A549 (cell line): ENCODE measurements at regions not wholly inside any gene's neighbourhood (a gene's known extent, or its start where the extent isn't known, plus 50 kb on each side); places are given as distances from the start of the nearest gene placed in this dataset.
"Not testable (repeated sequence)": the region's sequence is repeated elsewhere in the genome, so short reads cannot be mapped to it uniquely, and the experiment has no call there.

Source experiments
- ATAC-seq, 2 experiments: fragments of 200-7000 bp in 1 of 2; fragments of >200 bp in 1 of 2; cut with Nextera tagmentation in 1 of 2; cut with Tn5 transposase in 1 of 2; 3 replicates each; pipeline versions ENCODE4 v1.8.0 to v1.9.1; 2018 to 2020; ENCODE audit warnings: mild to moderate bottlenecking in 1 of 2, moderate library complexity in 1 of 2
- CTCF ChIA-PET: fragments of 300-600 bp; sonication (Branson Sonifier 250); formaldehyde crosslinking; extraction: SDS; loops from one replicate; lab custom pipeline; 2021; ENCODE audit warnings: antibody characterized with exemption, inconsistent platforms; lab: Yijun Ruan, JAX
- POLR2A ChIA-PET: fragments of 350-600 bp; formaldehyde crosslinking; extraction: SDS; loops from one replicate; lab custom pipeline; 2021; ENCODE audit warnings: antibody characterized with exemption, inconsistent platforms; lab: Yijun Ruan, JAX
- DNase-seq, 2 experiments: peaks; one replicate each; pipeline versions ENCODE4 v3.0.0 to v3.0.0-alpha.2; 2011 to 2016; ENCODE audit warnings: low read depth in 1 of 2, low spot score in 1 of 2
- FAIRE-seq: peaks from 2 replicates; lab custom pipeline; 2011; peaks lifted over from hg19 to GRCh38; lab: Jason Lieb, UNC
- H3K27ac ChIP-seq, 2 experiments: fragments of >200 bp; sonication (Bioruptor Twin); formaldehyde crosslinking; 3 replicates each; pipeline ENCODE4 v1.5.1; 2016 to 2017
- H3K4me1 ChIP-seq: fragments of >200 bp; sonication (Bioruptor Twin); formaldehyde crosslinking; 3 replicates; pipeline ENCODE4 v1.6.1; 2016
- H3K4me2 ChIP-seq: fragments of >200 bp; sonication (Bioruptor Twin); formaldehyde crosslinking; 3 replicates; pipeline ENCODE4 v1.6.1; 2016
- H3K4me3 ChIP-seq: fragments of >200 bp; sonication (Bioruptor Twin); formaldehyde crosslinking; 3 replicates; pipeline ENCODE4 v1.5.1; 2016
- H3K9me3 ChIP-seq: fragments of >200 bp; sonication (Bioruptor Twin); formaldehyde crosslinking; 3 replicates; pipeline ENCODE4 v1.6.1; 2016
- CEBPB ChIP-seq, 2 experiments: fragments of >200 bp in 1 of 2; sonication (Bioruptor Twin) in 1 of 2; formaldehyde crosslinking in 1 of 2; IDR thresholded peaks; 2 replicates each; pipeline ENCODE4 v1.6.1; 2012 to 2016
- CHD2 ChIP-seq: fragments of 150-350 bp; IDR thresholded peaks from 2 replicates; pipeline ENCODE4 v1.6.1; 2014; ENCODE audit warnings: low read length; ENCODE audit not compliant: partially characterized antibody
- CHD4 ChIP-seq: fragments of 200-600 bp; sonication (generic); IDR thresholded peaks from 2 replicates; pipeline ENCODE4 v1.6.1; 2016; ENCODE audit warnings: antibody characterized with exemption, mild to moderate bottlenecking, borderline replicate concordance
- E2F6 ChIP-seq: IDR thresholded peaks from 2 replicates; pipeline ENCODE4 v1.6.1; 2012; ENCODE audit warnings: low read depth, borderline replicate concordance
- EP300 ChIP-seq, 2 experiments: fragments of >200 bp; sonication (Bioruptor Twin); formaldehyde crosslinking; IDR thresholded peaks; 2 replicates in 1 of 2; 3 replicates in 1 of 2; pipeline ENCODE4 v1.6.1; 2016 to 2017
- FOXS1 ChIP-seq: fragments of 250-450 bp; sonication (Bioruptor Pico); IDR thresholded peaks from 2 replicates; pipeline ENCODE4 v1.5.0; 2020; ENCODE audit warnings: mild to moderate bottlenecking, moderate library complexity
- GATA3 ChIP-seq: IDR thresholded peaks from 2 replicates; pipeline ENCODE4 v1.6.1; 2012; ENCODE audit warnings: borderline replicate concordance
- HEYL ChIP-seq: fragments of 250-450 bp; sonication (Bioruptor Pico); IDR thresholded peaks from 2 replicates; pipeline ENCODE4 v1.8.0; 2021; ENCODE audit warnings: mild to moderate bottlenecking, moderate library complexity
- MAFK ChIP-seq: fragments of 450-650 bp; IDR thresholded peaks from 2 replicates; pipeline ENCODE4 v1.6.1; 2014; ENCODE audit not compliant: partially characterized antibody
- MAZ ChIP-seq: fragments of 150-350 bp; IDR thresholded peaks from 2 replicates; pipeline ENCODE4 v1.6.1; 2014; ENCODE audit warnings: antibody characterized with exemption, low read depth, low read length, borderline replicate concordance
- NFE2L2 ChIP-seq: fragments of 150-350 bp; conservative IDR thresholded peaks from 2 replicates; pipeline ENCODE4 v1.6.1; 2014; ENCODE audit warnings: low read length
- PBX3 ChIP-seq: IDR thresholded peaks from 2 replicates; pipeline ENCODE4 v1.6.1; 2012
- PHF8 ChIP-seq: fragments of 200-600 bp; sonication (generic); IDR thresholded peaks from 2 replicates; pipeline ENCODE4 v1.6.1; 2016; ENCODE audit warnings: low read depth, mild to moderate bottlenecking, antibody characterized with exemption, moderate library complexity, borderline replicate concordance
- RAD21 ChIP-seq, 2 experiments: fragments of >200 bp in 1 of 2; sonication (Bioruptor Twin) in 1 of 2; formaldehyde crosslinking in 1 of 2; IDR thresholded peaks in 1 of 2; conservative IDR thresholded peaks in 1 of 2; 2 replicates in 1 of 2; 3 replicates in 1 of 2; pipeline ENCODE4 v1.6.1; 2012 to 2018; ENCODE audit warnings: inconsistent platforms in 1 of 2
- RCOR1 ChIP-seq: fragments of 150-350 bp; IDR thresholded peaks from 2 replicates; pipeline ENCODE4 v1.6.1; 2014; ENCODE audit warnings: antibody characterized with exemption, low read length, low read depth
- RFX5 ChIP-seq: fragments of 450-650 bp; IDR thresholded peaks from 2 replicates; pipeline ENCODE4 v1.7.1; 2014; ENCODE audit warnings: antibody characterized with exemption, mild to moderate bottlenecking, moderate library complexity
- TFCP2L1 ChIP-seq: fragments of 250-450 bp; sonication (Bioruptor Pico); IDR thresholded peaks from 2 replicates; pipeline ENCODE4 v1.5.0; 2021; ENCODE audit warnings: mild to moderate bottlenecking
- ZC3H11A ChIP-seq: fragments of 450-650 bp; IDR thresholded peaks from 2 replicates; pipeline ENCODE4 v1.6.1; 2014; ENCODE audit warnings: antibody characterized with exemption, mild to moderate bottlenecking
- ZFP36 ChIP-seq: fragments of 450-650 bp; IDR thresholded peaks from 2 replicates; pipeline ENCODE4 v1.6.1; 2014; ENCODE audit warnings: borderline replicate concordance; ENCODE audit not compliant: partially characterized antibody
- WGBS: methylation state at CpG from one replicate; pipeline ENCODE4 v1.1.6; 2017; ENCODE audit errors: missing lambda C conversion rate; 5-methylcytosine and 5-hydroxymethylcytosine counted together
- TF ChIP-seq, protein P1 (sequence below): fragments of 200-600 bp; sonication (generic); IDR thresholded peaks from 2 replicates; pipeline ENCODE4 v1.6.1; 2016; ENCODE audit warnings: antibody characterized with exemption, mild to moderate bottlenecking, moderate library complexity
- TF ChIP-seq, protein P2 (sequence below): fragments of 250-450 bp; sonication (Bioruptor Pico); IDR thresholded peaks from 2 replicates; pipeline ENCODE4 v1.5.0; 2021; ENCODE audit warnings: mild to moderate bottlenecking, moderate library complexity, borderline replicate concordance

DNA sequence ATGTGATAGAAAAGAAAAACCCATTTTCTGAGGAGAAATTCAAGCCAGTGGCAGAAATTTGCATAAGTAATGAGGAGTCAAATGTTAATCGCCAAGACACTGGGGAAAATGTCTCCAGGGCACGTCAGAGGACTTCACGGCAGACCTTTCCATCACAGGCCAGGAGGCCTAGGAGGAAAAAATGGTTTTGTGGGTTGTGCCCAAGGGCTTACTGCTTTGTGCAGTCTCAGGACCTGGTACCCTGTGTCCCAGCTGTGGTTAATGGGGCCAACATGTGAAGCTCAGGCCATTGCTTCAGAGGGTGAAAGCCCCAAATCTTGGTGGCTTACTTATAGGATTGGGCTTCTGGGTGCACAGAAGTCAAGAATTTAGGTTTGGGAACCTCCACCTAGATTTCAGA lies 54.8 kb upstream of the ADAMTS2 start:
- FAIRE-seq = no peak
- no peak for ATAC-seq
- Histone ChIP-seq H3K9me3 (peaks cover 19% of the 10 kb centered on the region), H3K4me2 (no peak overlapping the region), H3K4me3 (no peak overlapping the region), H3K27ac (no peak overlapping the region), H3K4me1 (no peaks in the 10 kb centered on the region)
- ChIA-PET POLR2A (no interaction called here), CTCF (no interaction called here)
- DNase-seq = no peak
- WGBS = 2% methylated on average over 3 of the region's 3 CpGs
- TF ChIP-seq, protein P1, sequence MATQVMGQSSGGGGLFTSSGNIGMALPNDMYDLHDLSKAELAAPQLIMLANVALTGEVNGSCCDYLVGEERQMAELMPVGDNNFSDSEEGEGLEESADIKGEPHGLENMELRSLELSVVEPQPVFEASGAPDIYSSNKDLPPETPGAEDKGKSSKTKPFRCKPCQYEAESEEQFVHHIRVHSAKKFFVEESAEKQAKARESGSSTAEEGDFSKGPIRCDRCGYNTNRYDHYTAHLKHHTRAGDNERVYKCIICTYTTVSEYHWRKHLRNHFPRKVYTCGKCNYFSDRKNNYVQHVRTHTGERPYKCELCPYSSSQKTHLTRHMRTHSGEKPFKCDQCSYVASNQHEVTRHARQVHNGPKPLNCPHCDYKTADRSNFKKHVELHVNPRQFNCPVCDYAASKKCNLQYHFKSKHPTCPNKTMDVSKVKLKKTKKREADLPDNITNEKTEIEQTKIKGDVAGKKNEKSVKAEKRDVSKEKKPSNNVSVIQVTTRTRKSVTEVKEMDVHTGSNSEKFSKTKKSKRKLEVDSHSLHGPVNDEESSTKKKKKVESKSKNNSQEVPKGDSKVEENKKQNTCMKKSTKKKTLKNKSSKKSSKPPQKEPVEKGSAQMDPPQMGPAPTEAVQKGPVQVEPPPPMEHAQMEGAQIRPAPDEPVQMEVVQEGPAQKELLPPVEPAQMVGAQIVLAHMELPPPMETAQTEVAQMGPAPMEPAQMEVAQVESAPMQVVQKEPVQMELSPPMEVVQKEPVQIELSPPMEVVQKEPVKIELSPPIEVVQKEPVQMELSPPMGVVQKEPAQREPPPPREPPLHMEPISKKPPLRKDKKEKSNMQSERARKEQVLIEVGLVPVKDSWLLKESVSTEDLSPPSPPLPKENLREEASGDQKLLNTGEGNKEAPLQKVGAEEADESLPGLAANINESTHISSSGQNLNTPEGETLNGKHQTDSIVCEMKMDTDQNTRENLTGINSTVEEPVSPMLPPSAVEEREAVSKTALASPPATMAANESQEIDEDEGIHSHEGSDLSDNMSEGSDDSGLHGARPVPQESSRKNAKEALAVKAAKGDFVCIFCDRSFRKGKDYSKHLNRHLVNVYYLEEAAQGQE = no peak
- TF ChIP-seq RFX5 = no peak
- TF ChIP-seq MAFK = no peak
- no peak for TF ChIP-seq CHD2
- TF ChIP-seq ZC3H11A = no peak
- peak; percentile 90 for TF ChIP-seq ZFP36
- TF ChIP-seq, protein P2, sequence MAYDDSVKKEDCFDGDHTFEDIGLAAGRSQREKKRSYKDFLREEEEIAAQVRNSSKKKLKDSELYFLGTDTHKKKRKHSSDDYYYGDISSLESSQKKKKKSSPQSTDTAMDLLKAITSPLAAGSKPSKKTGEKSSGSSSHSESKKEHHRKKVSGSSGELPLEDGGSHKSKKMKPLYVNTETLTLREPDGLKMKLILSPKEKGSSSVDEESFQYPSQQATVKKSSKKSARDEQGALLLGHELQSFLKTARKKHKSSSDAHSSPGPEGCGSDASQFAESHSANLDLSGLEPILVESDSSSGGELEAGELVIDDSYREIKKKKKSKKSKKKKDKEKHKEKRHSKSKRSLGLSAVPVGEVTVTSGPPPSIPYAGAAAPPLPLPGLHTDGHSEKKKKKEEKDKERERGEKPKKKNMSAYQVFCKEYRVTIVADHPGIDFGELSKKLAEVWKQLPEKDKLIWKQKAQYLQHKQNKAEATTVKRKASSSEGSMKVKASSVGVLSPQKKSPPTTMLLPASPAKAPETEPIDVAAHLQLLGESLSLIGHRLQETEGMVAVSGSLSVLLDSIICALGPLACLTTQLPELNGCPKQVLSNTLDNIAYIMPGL = no peak
- TF ChIP-seq PBX3 = no peak

DNA sequence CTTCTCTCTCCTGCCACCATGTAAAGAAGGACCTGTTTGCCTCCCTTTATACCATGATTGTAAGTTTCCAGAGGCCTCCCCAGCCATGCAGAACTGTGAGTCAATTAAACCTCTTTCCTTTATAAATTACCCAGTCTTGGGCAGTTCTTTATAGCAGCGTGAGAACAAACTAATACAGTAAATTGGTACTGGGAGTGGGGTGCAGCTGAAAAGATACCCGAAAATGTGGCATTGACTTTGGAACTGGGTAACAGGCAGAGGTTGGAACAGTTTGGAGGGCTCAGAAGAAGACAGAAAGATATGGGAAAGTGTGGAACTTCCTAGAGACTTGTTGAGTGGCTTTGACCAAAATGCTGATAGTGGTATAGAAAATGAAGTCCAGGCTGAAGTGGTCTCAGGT lies 54.1 kb upstream of the ADAMTS2 start:
- CTCF ChIA-PET, FAIRE-seq: not testable (repeated sequence)

GRCh38 chr5:179397516-179397915 lies 52.3 kb upstream of the ADAMTS2 start:
- H3K27ac ChIP-seq = no peak overlapping the region
- H3K4me3 ChIP-seq = no peak overlapping the region
- H3K4me1 ChIP-seq = no peaks in the 10 kb centered on the region
- FAIRE-seq = no peak
- DNase-seq = no peak
- ChIA-PET CTCF (no interaction called here), POLR2A (no interaction called here)
- peaks cover 19% of the 10 kb centered on the region for H3K9me3 ChIP-seq
- 1% methylated on average over 3 of the region's 3 CpGs for WGBS
- ATAC-seq = no peak
- H3K4me2 ChIP-seq = no peak overlapping the region
- TF ChIP-seq PBX3 (no peak), TFCP2L1 (CRISPR knock-in tag) (no peak), NFE2L2 (no peak), HEYL (CRISPR knock-in tag) (no peak), CEBPB (IDR thresholded peaks at IDR 0.05) (no peak), CHD4 (no peak), FOXS1 (CRISPR knock-in tag) (no peak), EP300 (IDR thresholded peaks at IDR 0.05) (no peak), E2F6 (no peak), RAD21 (conservative IDR thresholded peaks at IDR 0.05 in 1 of 2, IDR thresholded peaks at IDR 0.05 in 1 of 2) (no peak), PHF8 (no peak), MAFK (no peak), RCOR1 (no peak), MAZ (no peak), GATA3 (no peak)
- TF ChIP-seq, protein P1 = no peak

More for the DNA sequence above, 54.1 kb upstream of the ADAMTS2 start:
- ATAC-seq, POLR2A ChIA-PET, H3K4me2 ChIP-seq, H3K4me3 ChIP-seq, DNase-seq, H3K4me1 ChIP-seq, H3K27ac ChIP-seq: not testable (repeated sequence)
- 0% methylated on average over 2 of the region's 2 CpGs for WGBS
- peaks cover 19% of the 10 kb centered on the region for H3K9me3 ChIP-seq
